ENCODE measurements at regions not wholly inside any gene's neighbourhood (a gene's known extent, or its start where the extent isn't known, plus 50 kb on each side); places are given as distances from the start of the nearest gene placed in this dataset.

DNA sequence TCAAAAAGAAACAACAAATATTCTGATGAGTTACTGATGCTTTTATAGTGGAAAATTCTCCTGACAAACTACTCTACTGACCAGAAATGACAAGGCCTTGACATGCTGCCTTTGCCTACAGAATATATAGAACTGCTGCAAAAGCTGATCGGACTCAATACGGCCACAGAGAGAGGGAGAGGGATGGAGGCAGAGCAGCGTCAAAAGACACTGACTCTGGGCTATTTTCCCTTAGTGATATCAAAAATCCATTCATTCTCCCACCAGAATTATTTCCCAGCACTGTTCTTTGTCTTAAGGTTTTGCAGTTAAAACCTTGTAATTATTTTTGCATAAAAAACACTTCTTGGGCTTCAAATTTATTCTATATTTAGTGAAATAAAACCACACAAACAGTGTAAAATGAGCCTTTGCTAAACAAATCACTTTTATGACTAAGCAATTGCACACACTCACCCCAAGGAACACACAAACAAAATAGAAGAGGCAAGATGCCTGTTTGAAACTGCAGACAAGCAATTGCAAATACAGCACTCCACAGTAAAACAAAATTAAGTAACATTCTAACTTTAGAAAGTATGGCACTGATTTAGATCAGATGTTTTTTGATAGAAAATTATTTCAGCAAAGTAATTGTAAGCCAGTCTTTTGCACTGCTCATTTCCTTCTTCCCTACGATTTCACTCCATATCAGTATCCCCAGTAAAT lies 1036.4 kb downstream of the ADGRL2 start:
- intact Hi-C loops (cut with DNase I; ENCODE audit: low total_unique reads), result no loop called here
- DNase-seq (ENCODE audit: low spot score in 2 of 2), result no peak
- TF ChIP-seq, protein P1, sequence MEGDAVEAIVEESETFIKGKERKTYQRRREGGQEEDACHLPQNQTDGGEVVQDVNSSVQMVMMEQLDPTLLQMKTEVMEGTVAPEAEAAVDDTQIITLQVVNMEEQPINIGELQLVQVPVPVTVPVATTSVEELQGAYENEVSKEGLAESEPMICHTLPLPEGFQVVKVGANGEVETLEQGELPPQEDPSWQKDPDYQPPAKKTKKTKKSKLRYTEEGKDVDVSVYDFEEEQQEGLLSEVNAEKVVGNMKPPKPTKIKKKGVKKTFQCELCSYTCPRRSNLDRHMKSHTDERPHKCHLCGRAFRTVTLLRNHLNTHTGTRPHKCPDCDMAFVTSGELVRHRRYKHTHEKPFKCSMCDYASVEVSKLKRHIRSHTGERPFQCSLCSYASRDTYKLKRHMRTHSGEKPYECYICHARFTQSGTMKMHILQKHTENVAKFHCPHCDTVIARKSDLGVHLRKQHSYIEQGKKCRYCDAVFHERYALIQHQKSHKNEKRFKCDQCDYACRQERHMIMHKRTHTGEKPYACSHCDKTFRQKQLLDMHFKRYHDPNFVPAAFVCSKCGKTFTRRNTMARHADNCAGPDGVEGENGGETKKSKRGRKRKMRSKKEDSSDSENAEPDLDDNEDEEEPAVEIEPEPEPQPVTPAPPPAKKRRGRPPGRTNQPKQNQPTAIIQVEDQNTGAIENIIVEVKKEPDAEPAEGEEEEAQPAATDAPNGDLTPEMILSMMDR (IDR thresholded peaks at IDR 0.05), result no peak
- TF ChIP-seq POLR2A (IDR thresholded peaks at IDR 0.05), result no peak
- no peak for TF ChIP-seq POLR2AphosphoS5 (IDR thresholded peaks at IDR 0.05)
- Histone ChIP-seq H3K27ac (no peak overlapping the region), H3K27me3 (no peaks in the 10 kb centered on the region), H3K4me3 (no peak overlapping the region), H3K9me3 (no peaks in the 10 kb centered on the region), H3K4me1 (no peaks in the 10 kb centered on the region), H3K36me3 (no peaks in the 10 kb centered on the region)

GRCh38 chr1:82836213-82836972 lies 1035.7 kb downstream of the ADGRL2 start:
- DNase-seq (ENCODE audit: low spot score in 2 of 2), result no peak
- Histone ChIP-seq H3K9me3 (no peaks in the 10 kb centered on the region), H3K27ac (no peak overlapping the region), H3K36me3 (no peaks in the 10 kb centered on the region), H3K4me3 (no peak overlapping the region), H3K4me1 (no peaks in the 10 kb centered on the region), H3K27me3 (no peaks in the 10 kb centered on the region)
- TF ChIP-seq, protein P1 (IDR thresholded peaks at IDR 0.05), result no peak
- TF ChIP-seq POLR2AphosphoS5 (IDR thresholded peaks at IDR 0.05), result no peak
- intact Hi-C loops (cut with DNase I; ENCODE audit: low total_unique reads), result no loop called here

DNA sequence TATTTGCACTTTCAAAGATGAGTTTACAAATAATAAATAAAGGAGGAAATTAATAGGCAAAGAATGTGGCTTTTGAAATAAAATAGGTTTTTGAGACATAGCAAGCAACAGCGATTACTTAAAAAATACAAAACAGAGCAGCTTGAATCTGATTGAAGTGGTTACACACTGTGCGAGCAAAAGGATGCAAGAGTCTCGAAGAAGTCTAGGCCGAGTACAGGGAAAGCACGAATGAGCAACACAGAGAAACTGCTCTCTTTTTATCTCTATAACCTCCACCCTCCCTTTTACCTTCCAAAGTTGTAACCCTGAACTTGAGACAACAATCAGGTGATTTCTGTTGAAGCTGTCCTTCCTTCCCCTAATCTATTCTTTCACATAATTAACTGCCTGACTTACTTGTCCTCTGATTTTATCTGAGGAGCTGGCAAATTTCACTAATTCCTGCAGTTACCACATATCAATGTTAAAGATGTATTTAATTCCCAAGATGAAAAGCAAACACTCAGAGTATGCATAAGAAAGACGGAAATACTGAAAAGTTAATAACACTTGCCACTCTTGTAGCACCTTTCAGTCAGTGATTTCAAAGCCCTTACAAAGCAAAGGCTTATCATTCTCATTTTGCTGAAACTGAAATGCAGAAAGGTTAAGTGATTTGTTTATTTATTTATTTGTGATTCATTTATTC lies 1030.1 kb downstream of the ADGRL2 start:
- Histone ChIP-seq H3K4me1 (no peaks in the 10 kb centered on the region), H3K27me3 (no peaks in the 10 kb centered on the region), H3K9me3 (no peaks in the 10 kb centered on the region), H3K27ac (no peak overlapping the region), H3K4me3 (no peak overlapping the region), H3K36me3 (no peaks in the 10 kb centered on the region)
- TF ChIP-seq, protein P1 (IDR thresholded peaks at IDR 0.05), result no peak
- TF ChIP-seq POLR2A (IDR thresholded peaks at IDR 0.05) (no peak), POLR2AphosphoS5 (IDR thresholded peaks at IDR 0.05) (no peak)
- intact Hi-C loops (cut with DNase I; ENCODE audit: low total_unique reads), result no loop called here
- no peak for DNase-seq (ENCODE audit: low spot score in 2 of 2)

- H3K27ac ChIP-seq, result no peak overlapping the region
- H3K4me3 ChIP-seq, result no peak overlapping the region
- intact Hi-C loops (cut with DNase I; ENCODE audit: low total_unique reads), result no loop called here
- H3K4me1 ChIP-seq, result no peaks in the 10 kb centered on the region
- TF ChIP-seq POLR2AphosphoS5 (IDR thresholded peaks at IDR 0.05) (no peak), POLR2A (IDR thresholded peaks at IDR 0.05) (no peak)
- TF ChIP-seq, protein P1 (IDR thresholded peaks at IDR 0.05), result no peak
- DNase-seq (ENCODE audit: low spot score in 2 of 2), result no peak
- H3K27me3 ChIP-seq, result no peaks in the 10 kb centered on the region
- no peaks in the 10 kb centered on the region for H3K36me3 ChIP-seq
- no peaks in the 10 kb centered on the region for H3K9me3 ChIP-seq
Measured at GRCh38 chr1:82829527-82829926, 1028.8 kb downstream of the ADGRL2 start.

DNA sequence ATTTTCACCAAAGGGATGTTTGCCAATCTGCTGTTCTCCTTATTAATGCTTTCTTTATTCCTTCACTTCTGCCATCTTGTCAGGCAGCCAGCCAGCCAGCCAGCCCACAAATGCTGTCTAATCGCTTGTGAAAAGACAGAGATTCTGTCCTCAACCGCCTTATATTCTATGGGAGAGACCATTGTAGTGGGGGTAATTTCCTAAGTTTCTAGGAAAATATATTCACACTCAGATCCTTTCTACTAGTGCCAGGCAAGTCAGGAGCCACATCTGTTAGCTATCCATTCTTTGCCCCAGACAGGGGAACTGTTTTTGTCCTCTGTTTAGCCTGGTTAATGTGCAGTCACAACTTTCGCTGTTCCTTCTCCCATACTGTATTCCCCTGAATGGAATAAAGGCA lies 1023.1 kb downstream of the ADGRL2 start:
- H3K27ac ChIP-seq, result no peak overlapping the region
- DNase-seq (ENCODE audit: low spot score in 2 of 2), result no peak
- no peak overlapping the region for H3K4me3 ChIP-seq
- H3K27me3 ChIP-seq, result no peaks in the 10 kb centered on the region
- H3K9me3 ChIP-seq, result no peaks in the 10 kb centered on the region
- no peaks in the 10 kb centered on the region for H3K36me3 ChIP-seq
- H3K4me1 ChIP-seq, result no peaks in the 10 kb centered on the region
- intact Hi-C loops (cut with DNase I; ENCODE audit: low total_unique reads), result no loop called here
- no peak for TF ChIP-seq POLR2A (IDR thresholded peaks at IDR 0.05)
- TF ChIP-seq, protein P1 (IDR thresholded peaks at IDR 0.05), result no peak
